NB4 (cell line): ENCODE measurements at regions not wholly inside any gene's neighbourhood (a gene's known extent, or its start where the extent isn't known, plus 50 kb on each side); places are given as distances from the start of the nearest gene placed in this dataset.

ENCODE experiments used
- CTCF ChIP-seq: IDR thresholded peaks from one replicate; pipeline ENCODE4 v1.5.1; 2012; ENCODE audit warnings: low read depth, low read length
- POLR2A ChIP-seq: IDR thresholded peaks from 2 replicates; pipeline ENCODE4 v1.6.1; 2011; ENCODE audit warnings: mild to moderate bottlenecking; ENCODE audit not compliant: insufficient read length; ENCODE audit errors: extremely low read depth

GRCh38 chr10:64523065-64523759, 1002.0 kb downstream of the REEP3 start:
- TF ChIP-seq CTCF: no peak
- TF ChIP-seq POLR2A: no peak
